ENCODE measurements at regions not wholly inside any gene's neighbourhood (a gene's known extent, or its start where the extent isn't known, plus 50 kb on each side); places are given as distances from the start of the nearest gene placed in this dataset.

DNA sequence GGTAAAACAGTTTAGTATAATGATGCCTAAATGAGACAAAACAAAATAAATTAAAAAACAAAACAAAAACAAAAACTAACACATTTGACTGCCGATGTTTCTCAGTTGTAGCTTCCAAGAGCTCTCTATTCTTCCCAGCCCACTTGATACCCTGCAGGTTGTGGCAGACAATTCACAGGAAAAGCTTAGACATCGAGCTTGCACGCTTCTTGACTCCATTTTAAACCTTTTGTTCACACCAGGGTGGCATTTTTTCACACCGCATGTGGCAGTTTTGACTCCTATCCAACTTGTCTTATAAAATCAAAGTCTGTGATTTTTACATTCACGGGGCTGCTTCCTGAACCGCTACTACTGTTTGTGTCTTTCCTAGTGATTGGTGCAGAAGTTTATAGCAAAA lies 575.9 kb downstream of the USP25 start:
- FAIRE-seq (no peak), DNase-seq (ENCODE audit: insufficient read length) (no peak)

GRCh38 chr21:16307256-16307655 lies 577.5 kb downstream of the USP25 start:
- TF ChIP-seq POLR2A (IDR thresholded peaks at IDR 0.05; ENCODE audit: low read depth, low read length) (no peak), TAF1 (IDR thresholded peaks at IDR 0.05; ENCODE audit: borderline replicate concordance, low read depth, low read length) (no peak), POLR2AphosphoS5 (IDR thresholded peaks at IDR 0.05; ENCODE audit: low read depth, low read length) (no peak)

More for the DNA sequence above, 575.9 kb downstream of the USP25 start:
- TF ChIP-seq POLR2AphosphoS5 (IDR thresholded peaks at IDR 0.05; ENCODE audit: low read depth, low read length), result no peak
- TF ChIP-seq TAF1 (IDR thresholded peaks at IDR 0.05; ENCODE audit: borderline replicate concordance, low read depth, low read length), result no peak
- TF ChIP-seq POLR2A (IDR thresholded peaks at IDR 0.05; ENCODE audit: low read depth, low read length), result no peak

GRCh38 chr21:16308269-16308668 lies 578.5 kb downstream of the USP25 start:
- DNase-seq (ENCODE audit: insufficient read length) (no peak), FAIRE-seq (no peak)
- TF ChIP-seq POLR2AphosphoS5 (IDR thresholded peaks at IDR 0.05; ENCODE audit: low read depth, low read length) (no peak), TAF1 (IDR thresholded peaks at IDR 0.05; ENCODE audit: borderline replicate concordance, low read depth, low read length) (no peak), POLR2A (IDR thresholded peaks at IDR 0.05; ENCODE audit: low read depth, low read length) (no peak)

More at GRCh38 chr21:16307256-16307655, 577.5 kb downstream of the USP25 start:
- FAIRE-seq (no peak), DNase-seq (ENCODE audit: insufficient read length) (no peak)

GRCh38 chr21:16309250-16309971 lies 579.6 kb downstream of the USP25 start:
- no peak for TF ChIP-seq POLR2AphosphoS5 (IDR thresholded peaks at IDR 0.05; ENCODE audit: low read depth, low read length)
- TF ChIP-seq TAF1 (IDR thresholded peaks at IDR 0.05; ENCODE audit: borderline replicate concordance, low read depth, low read length), result no peak
- TF ChIP-seq POLR2A (IDR thresholded peaks at IDR 0.05; ENCODE audit: low read depth, low read length), result no peak
- DNase-seq (ENCODE audit: insufficient read length) (no peak), FAIRE-seq (no peak)

- TF ChIP-seq TAF1 (IDR thresholded peaks at IDR 0.05; ENCODE audit: borderline replicate concordance, low read depth, low read length) (no peak), POLR2A (IDR thresholded peaks at IDR 0.05; ENCODE audit: low read depth, low read length) (no peak), POLR2AphosphoS5 (IDR thresholded peaks at IDR 0.05; ENCODE audit: low read depth, low read length) (no peak)
- DNase-seq (ENCODE audit: insufficient read length) (no peak), FAIRE-seq (no peak)
Observed at GRCh38 chr21:16310176-16310575, 580.4 kb downstream of the USP25 start.

DNA sequence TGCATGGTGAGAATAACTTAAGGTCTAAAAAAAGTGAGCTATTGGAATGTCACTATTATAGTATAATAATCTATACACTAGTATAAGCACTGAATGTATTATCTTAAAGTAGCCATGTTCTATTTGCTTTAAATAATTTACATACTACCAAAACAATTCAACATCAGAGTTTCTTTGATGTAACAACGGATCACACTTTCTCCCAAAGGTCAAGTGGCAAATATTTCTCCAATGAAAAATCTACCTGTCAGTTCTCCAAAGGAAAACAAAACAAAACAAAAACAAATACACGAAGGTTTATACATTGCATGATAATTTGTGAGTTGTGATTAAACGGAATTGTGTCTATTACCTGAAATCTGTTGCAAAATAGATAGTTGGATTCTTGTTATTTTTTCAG lies 581.4 kb downstream of the USP25 start:
- no peak for FAIRE-seq
- DNase-seq (ENCODE audit: insufficient read length), result no peak
- TF ChIP-seq TAF1 (IDR thresholded peaks at IDR 0.05; ENCODE audit: borderline replicate concordance, low read depth, low read length) (no peak), POLR2AphosphoS5 (IDR thresholded peaks at IDR 0.05; ENCODE audit: low read depth, low read length) (no peak), POLR2A (IDR thresholded peaks at IDR 0.05; ENCODE audit: low read depth, low read length) (no peak)

DNA sequence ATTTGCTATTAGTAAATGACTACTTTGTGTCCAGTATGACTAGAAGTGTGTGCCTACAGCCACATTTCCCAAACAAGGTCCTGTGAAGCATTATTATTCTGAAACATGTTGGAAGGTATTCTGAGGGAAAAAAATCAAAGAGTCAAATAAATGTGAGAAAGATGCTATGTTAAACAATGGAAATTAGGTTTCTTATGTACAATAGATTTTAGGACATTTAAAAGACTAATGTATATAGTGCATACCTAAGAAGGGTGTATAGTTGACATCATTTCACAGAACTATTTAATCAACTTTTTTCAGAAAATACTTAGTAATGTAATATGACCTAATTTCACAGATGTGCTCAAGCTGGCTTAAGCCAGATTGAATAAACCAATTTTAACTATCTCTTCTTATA lies 582.5 kb downstream of the USP25 start:
- DNase-seq (ENCODE audit: insufficient read length) (no peak), FAIRE-seq (no peak)
- TF ChIP-seq POLR2A (IDR thresholded peaks at IDR 0.05; ENCODE audit: low read depth, low read length) (no peak), TAF1 (IDR thresholded peaks at IDR 0.05; ENCODE audit: borderline replicate concordance, low read depth, low read length) (no peak), POLR2AphosphoS5 (IDR thresholded peaks at IDR 0.05; ENCODE audit: low read depth, low read length) (no peak)

- FAIRE-seq, result no peak
- DNase-seq (ENCODE audit: insufficient read length), result no peak
- TF ChIP-seq POLR2A (IDR thresholded peaks at IDR 0.05; ENCODE audit: low read depth, low read length) (no peak), POLR2AphosphoS5 (IDR thresholded peaks at IDR 0.05; ENCODE audit: low read depth, low read length) (no peak), TAF1 (IDR thresholded peaks at IDR 0.05; ENCODE audit: borderline replicate concordance, low read depth, low read length) (no peak)
Observed at GRCh38 chr21:16315223-16315622, 585.4 kb downstream of the USP25 start.

DNA sequence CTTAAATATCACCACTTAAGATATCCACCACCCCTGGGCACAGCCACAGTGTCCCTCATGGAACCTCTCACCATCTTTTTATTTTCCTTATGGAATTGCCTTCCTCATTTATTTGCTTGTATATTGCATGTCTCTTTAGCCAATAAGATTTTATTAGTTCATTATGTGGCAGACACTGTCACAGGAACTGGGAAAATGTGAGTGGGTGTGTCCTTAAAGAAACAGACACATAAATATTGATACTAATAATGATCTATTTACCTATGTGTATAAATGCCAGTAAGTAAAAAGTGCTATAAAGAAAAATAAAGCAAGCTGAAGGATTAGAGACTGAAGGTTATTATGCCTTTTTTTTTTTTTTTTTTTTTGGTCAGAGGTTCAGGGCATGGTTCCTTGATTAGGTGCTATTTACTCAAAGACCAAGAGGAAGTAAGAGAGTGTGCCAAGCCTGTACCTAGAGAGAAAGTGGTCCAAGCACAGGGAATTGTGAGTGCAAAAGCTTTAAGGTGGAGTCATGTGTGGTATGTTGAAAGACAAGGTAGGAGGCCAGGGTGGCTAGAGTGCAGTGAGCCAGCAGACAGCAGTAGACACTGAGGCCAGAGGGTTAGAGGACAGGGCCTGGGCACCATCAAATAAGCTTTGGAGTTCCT lies 589.0 kb downstream of the USP25 start:
- FAIRE-seq, result no peak
- no peak for DNase-seq (ENCODE audit: insufficient read length)
- no peak for TF ChIP-seq POLR2AphosphoS5 (IDR thresholded peaks at IDR 0.05; ENCODE audit: low read depth, low read length)
- TF ChIP-seq POLR2A (IDR thresholded peaks at IDR 0.05; ENCODE audit: low read depth, low read length), result no peak
- TF ChIP-seq TAF1 (IDR thresholded peaks at IDR 0.05; ENCODE audit: borderline replicate concordance, low read depth, low read length), result no peak

DNA sequence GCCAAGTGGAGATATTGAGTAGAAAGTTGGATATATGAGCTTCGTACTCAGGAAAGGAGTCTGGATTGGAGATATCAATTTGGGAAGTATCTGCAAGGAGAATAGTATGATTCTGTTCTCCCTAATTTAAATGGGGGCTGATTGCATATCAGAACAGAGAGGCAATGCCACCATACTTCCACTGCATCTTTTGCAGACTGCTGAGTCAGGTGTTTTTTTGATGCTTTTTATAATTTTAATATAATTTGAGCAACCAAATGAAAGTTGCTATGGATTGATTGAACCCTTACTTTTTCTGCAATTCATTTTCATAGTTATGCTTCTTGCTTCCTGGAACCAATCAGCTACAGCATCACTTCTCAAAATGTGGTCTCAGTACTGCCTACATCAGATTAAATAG lies 590.3 kb downstream of the USP25 start:
- no peak for TF ChIP-seq TAF1 (IDR thresholded peaks at IDR 0.05; ENCODE audit: borderline replicate concordance, low read depth, low read length)
- TF ChIP-seq POLR2AphosphoS5 (IDR thresholded peaks at IDR 0.05; ENCODE audit: low read depth, low read length), result no peak
- no peak for TF ChIP-seq POLR2A (IDR thresholded peaks at IDR 0.05; ENCODE audit: low read depth, low read length)
- DNase-seq (ENCODE audit: insufficient read length) (no peak), FAIRE-seq (no peak)

DNA sequence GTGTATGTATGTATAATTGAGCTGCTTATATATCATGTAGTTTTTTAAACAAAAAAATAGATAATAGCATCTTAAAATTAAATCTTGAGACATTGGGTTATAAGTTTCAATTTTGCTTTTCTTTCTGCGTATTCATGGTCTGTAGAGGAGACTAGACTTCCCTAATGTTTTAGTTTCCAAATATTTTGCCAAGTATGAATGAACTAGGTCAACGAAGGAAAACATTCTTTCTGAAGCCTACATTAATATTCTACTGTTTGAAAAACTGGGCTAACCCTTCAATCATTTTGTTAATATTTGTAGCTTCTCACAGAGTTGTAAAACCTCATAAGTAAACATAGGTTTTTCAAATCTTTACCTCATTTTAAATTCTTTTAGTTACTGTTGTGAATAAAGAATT lies 592.7 kb downstream of the USP25 start:
- TF ChIP-seq POLR2A (IDR thresholded peaks at IDR 0.05; ENCODE audit: low read depth, low read length), result no peak
- no peak for TF ChIP-seq TAF1 (IDR thresholded peaks at IDR 0.05; ENCODE audit: borderline replicate concordance, low read depth, low read length)
- no peak for TF ChIP-seq POLR2AphosphoS5 (IDR thresholded peaks at IDR 0.05; ENCODE audit: low read depth, low read length)
- no peak for FAIRE-seq
- no peak for DNase-seq (ENCODE audit: insufficient read length)

DNA sequence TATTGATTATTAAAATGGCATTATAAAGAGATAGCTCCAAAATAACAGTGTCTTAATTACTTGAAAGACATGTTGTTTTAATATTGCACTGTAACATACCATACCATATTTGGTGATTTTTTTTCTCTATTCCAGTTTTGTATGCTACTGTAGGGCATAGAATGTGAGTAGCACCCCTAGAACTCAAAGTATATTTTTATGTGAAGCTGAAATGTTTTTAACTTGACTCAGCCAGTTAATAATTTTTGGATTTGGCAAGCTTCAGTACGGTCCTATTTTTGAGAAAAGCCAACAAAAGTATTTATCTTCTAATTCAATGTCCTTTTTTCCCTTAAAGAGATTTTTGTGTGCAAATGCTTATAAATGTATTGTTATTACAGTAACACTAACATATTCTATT lies 593.8 kb downstream of the USP25 start:
- DNase-seq (ENCODE audit: insufficient read length), result no peak
- no peak for FAIRE-seq
- no peak for TF ChIP-seq POLR2AphosphoS5 (IDR thresholded peaks at IDR 0.05; ENCODE audit: low read depth, low read length)
- no peak for TF ChIP-seq TAF1 (IDR thresholded peaks at IDR 0.05; ENCODE audit: borderline replicate concordance, low read depth, low read length)
- no peak for TF ChIP-seq POLR2A (IDR thresholded peaks at IDR 0.05; ENCODE audit: low read depth, low read length)

Measured in GM12892 (cell line).